Upper lobe of left lung (tissue), 4 donors: ENCODE measurements at regions not wholly inside any gene's neighbourhood (a gene's known extent, or its start where the extent isn't known, plus 50 kb on each side); places are given as distances from the start of the nearest gene placed in this dataset.

Experiments used
- CTCF ChIP-seq, 6 experiments: fragments of 450-650 bp in 4 of 6; fragments of 200-600 bp in 2 of 6; sonication (generic) in 2 of 6; IDR thresholded peaks; one replicate each; pipeline ENCODE4 v1.5.1; 2016 to 2019; ENCODE audit warnings: antibody characterized with exemption in 6 of 6
- POLR2A ChIP-seq, 4 donors: fragments of 450-650 bp; IDR thresholded peaks; one replicate each; pipeline ENCODE4 v1.5.1; 2016 to 2017; ENCODE audit warnings: antibody characterized with exemption in 4 of 4, mild to moderate bottlenecking in 2 of 4
- POLR2AphosphoS5 ChIP-seq, 2 donors: sonication (generic); formaldehyde crosslinking; IDR thresholded peaks; one replicate each; pipeline ENCODE4 v1.5.1; 2017; ENCODE audit warnings: antibody characterized with exemption in 2 of 2

- TF ChIP-seq CTCF (IDR thresholded peaks at IDR 0.05), result no peak
- no peak for TF ChIP-seq POLR2AphosphoS5 (IDR thresholded peaks at IDR 0.05)
- TF ChIP-seq POLR2A (IDR thresholded peaks at IDR 0.05), result no peak
Observed at GRCh38 chrX:124726292-124726691, 379.9 kb downstream of the SH2D1A start.
